ENCODE measurements at regions not wholly inside any gene's neighbourhood (a gene's known extent, or its start where the extent isn't known, plus 50 kb on each side); places are given as distances from the start of the nearest gene placed in this dataset.

DNA sequence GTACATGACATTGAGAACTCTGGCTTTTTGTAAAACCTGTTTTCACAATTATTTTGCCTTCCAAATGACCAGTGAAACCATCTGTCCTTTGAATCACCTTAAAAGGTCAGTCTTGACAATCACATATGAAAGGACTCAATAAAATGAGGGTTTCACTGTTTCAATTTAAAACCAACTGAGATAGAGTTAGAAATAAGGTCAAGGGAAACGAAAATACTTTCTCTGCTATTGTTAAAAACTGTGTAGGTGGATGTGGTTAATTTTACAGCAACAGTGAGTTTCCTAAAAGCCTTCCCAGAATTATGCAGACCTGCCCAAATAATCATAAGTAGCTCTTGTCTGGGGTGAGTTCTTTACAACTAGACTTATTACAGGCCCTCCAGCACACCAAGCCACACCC, 839.9 kb downstream of the RAB28 start:
- CTCF ChIA-PET (ENCODE audit: low intra/inter-chr PET ratio): no interaction called here
- FAIRE-seq: no peak
- no peaks in the 10 kb centered on the region for H3K79me2 ChIP-seq (ENCODE audit: control insufficient read depth, insufficient read depth, low read length)
- intact Hi-C loops (cut with micrococcal nuclease) (no loop called here), in situ Hi-C loops (cut with MboI) (no loop called here)
- H2AFZ ChIP-seq (ENCODE audit: low read depth, low read length): no peak overlapping the region
- TF ChIP-seq TAF7 (tag; IDR thresholded peaks at IDR 0.05) (no peak), CTBP1 (IDR thresholded peaks at IDR 0.05; ENCODE audit: borderline replicate concordance) (no peak), HCFC1 (IDR thresholded peaks at IDR 0.05; ENCODE audit: low read depth, low read length) (no peak), MAFG (tag; conservative IDR thresholded peaks at IDR 0.05) (no peak), HDAC1 (IDR thresholded peaks at IDR 0.05) (no peak), ZSCAN29 (IDR thresholded peaks at IDR 0.05) (no peak), SUPT5H (IDR thresholded peaks at IDR 0.05) (no peak), ZNF217 (CRISPR knock-in tag; IDR thresholded peaks at IDR 0.05) (no peak)
- TF ChIP-seq, protein P1, sequence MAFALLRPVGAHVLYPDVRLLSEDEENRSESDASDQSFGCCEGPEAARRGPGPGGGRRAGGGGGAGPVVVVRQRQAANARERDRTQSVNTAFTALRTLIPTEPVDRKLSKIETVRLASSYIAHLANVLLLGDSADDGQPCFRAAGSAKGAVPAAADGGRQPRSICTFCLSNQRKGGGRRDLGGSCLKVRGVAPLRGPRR (CRISPR knock-in tag; IDR thresholded peaks at IDR 0.05): no peak
- H3K9me3 ChIP-seq (replicated peaks; ENCODE audit: control insufficient read depth, insufficient read depth, low read depth, low read length): peaks cover 3% of the 10 kb centered on the region; the same call in 1 of the 2 replicates
- no peak for DNase-seq (ENCODE audit: extremely low read depth in 1 of 4, low spot score in 3 of 4)
- POLR2A ChIA-PET: interaction anchor here (0.5 to 0.7 kb wide), 2 partner anchors 13 to 387 kb away, joined by 3 read pairs; no protein-coding TSS in a partner anchor
- WGBS (ENCODE audit: insufficient coverage, low coverage, missing lambda C conversion rate): 0% methylated on average over 1 of the region's 1 CpG
- H3K4me1 ChIP-seq (replicated peaks in 1 of 2; ENCODE audit: control insufficient read depth in 2 of 2, insufficient read depth in 2 of 2, low read length in 2 of 2): no peaks in the 10 kb centered on the region
- no peak overlapping the region for H3K4me3 ChIP-seq
- H3K4me2 ChIP-seq (ENCODE audit: insufficient read depth, low read length): no peak overlapping the region
- no peak for ATAC-seq
- no peaks in the 10 kb centered on the region for H3K27me3 ChIP-seq (ENCODE audit: control insufficient read depth in 2 of 2, insufficient read depth in 2 of 2, low read length in 2 of 2)
- H3K9me1 ChIP-seq (ENCODE audit: control insufficient read depth, insufficient read depth, low read length): no peaks in the 10 kb centered on the region
- no peaks in the 10 kb centered on the region for H3K36me3 ChIP-seq (ENCODE audit: control insufficient read depth, insufficient read depth, low read length)
- BruUV-seq (replicated peaks): no TSS peak
- no peak overlapping the region for H3K9ac ChIP-seq (ENCODE audit: insufficient read depth in 1 of 2, low read depth in 2 of 2, low read length in 2 of 2)
- no peak overlapping the region for H3K27ac ChIP-seq (ENCODE audit: extremely low read depth, low read depth, low read length)
- H4K20me1 ChIP-seq (replicated peaks; ENCODE audit: control insufficient read depth, insufficient read depth, low read length): no peaks in the 10 kb centered on the region

Data from K562 (cell line).